Parathyroid adenoma (tissue), 2 donors: ENCODE measurements at regions not wholly inside any gene's neighbourhood (a gene's known extent, or its start where the extent isn't known, plus 50 kb on each side); places are given as distances from the start of the nearest gene placed in this dataset.

Experiments
- H2AFZ ChIP-seq: fragments of 300-600 bp; sonication (generic); one replicate; pipeline ENCODE4 v1.7.0; 2017; ENCODE audit warnings: antibody characterized with exemption, mild to moderate bottlenecking
- H3K27ac ChIP-seq: fragments of 300-600 bp; sonication (generic); one replicate; pipeline ENCODE4 v1.7.0; 2017
- H3K27me3 ChIP-seq: fragments of 300-600 bp; sonication (generic); one replicate; pipeline ENCODE4 v1.7.0; 2017; ENCODE audit warnings: low read length; ENCODE audit not compliant: control insufficient read depth, insufficient read depth
- H3K36me3 ChIP-seq: fragments of 300-600 bp; sonication (generic); one replicate; pipeline ENCODE4 v1.7.0; 2017; ENCODE audit warnings: low read length; ENCODE audit not compliant: control insufficient read depth, insufficient read depth
- H3K4me1 ChIP-seq: fragments of 300-600 bp; sonication (generic); one replicate; pipeline ENCODE4 v1.7.0; 2017; ENCODE audit warnings: control low read depth
- H3K4me2 ChIP-seq: fragments of 300-600 bp; sonication (generic); one replicate; pipeline ENCODE4 v1.7.0; 2017; ENCODE audit warnings: low read length
- H3K4me3 ChIP-seq: fragments of 300-600 bp; sonication (generic); one replicate; pipeline ENCODE4 v1.7.0; 2017; ENCODE audit warnings: low read depth, low read length
- H3K79me2 ChIP-seq: fragments of 300-600 bp; sonication (generic); one replicate; pipeline ENCODE4 v1.7.0; 2017; ENCODE audit warnings: control low read depth
- H3K9ac ChIP-seq: fragments of 300-600 bp; sonication (generic); one replicate; pipeline ENCODE4 v1.7.0; 2017; ENCODE audit warnings: mild to moderate bottlenecking
- H3K9me3 ChIP-seq: fragments of 300-600 bp; sonication (generic); one replicate; pipeline ENCODE4 v1.7.0; 2017; ENCODE audit warnings: low read length; ENCODE audit not compliant: control insufficient read depth
- CTCF ChIP-seq: fragments of 300-600 bp; sonication (generic); IDR thresholded peaks from one replicate; pipeline ENCODE4 v1.7.0; 2017; ENCODE audit warnings: antibody characterized with exemption, mild to moderate bottlenecking
- donor health status: primary hyperparathyroidism.

- Histone ChIP-seq H3K36me3 (no peaks in the 10 kb centered on the region), H3K27me3 (no peaks in the 10 kb centered on the region), H3K27ac (no peak overlapping the region), H2AFZ (no peak overlapping the region), H3K4me2 (no peak overlapping the region), H3K9me3 (no peaks in the 10 kb centered on the region), H3K4me1 (no peaks in the 10 kb centered on the region), H3K4me3 (no peak overlapping the region), H3K9ac (no peak overlapping the region), H3K79me2 (no peaks in the 10 kb centered on the region)
- TF ChIP-seq CTCF: no peak
Measured at GRCh38 chr2:215780907-215781685, 232.3 kb downstream of the MREG start.

- Histone ChIP-seq H3K27me3 (no peaks in the 10 kb centered on the region), H3K9ac (no peak overlapping the region), H3K36me3 (no peaks in the 10 kb centered on the region), H3K4me3 (no peak overlapping the region), H3K79me2 (no peaks in the 10 kb centered on the region), H3K4me1 (no peaks in the 10 kb centered on the region), H2AFZ (no peak overlapping the region), H3K4me2 (no peak overlapping the region), H3K27ac (no peak overlapping the region), H3K9me3 (no peaks in the 10 kb centered on the region)
- TF ChIP-seq CTCF: no peak
Measured at GRCh38 chr2:215780313-215780712, 233.0 kb downstream of the MREG start.

GRCh38 chr2:215779912-215780311 lies 233.4 kb downstream of the MREG start:
- TF ChIP-seq CTCF: no peak
- no peaks in the 10 kb centered on the region for H3K4me1 ChIP-seq
- no peak overlapping the region for H3K27ac ChIP-seq

GRCh38 chr2:215777465-215778044 lies 235.8 kb downstream of the MREG start:
- H2AFZ ChIP-seq: no peak overlapping the region
- H3K36me3 ChIP-seq: no peaks in the 10 kb centered on the region
- H3K9me3 ChIP-seq: no peaks in the 10 kb centered on the region
- no peak overlapping the region for H3K4me3 ChIP-seq
- no peak overlapping the region for H3K9ac ChIP-seq
- H3K79me2 ChIP-seq: no peaks in the 10 kb centered on the region
- no peak for TF ChIP-seq CTCF
- H3K4me1 ChIP-seq: no peaks in the 10 kb centered on the region
- H3K4me2 ChIP-seq: no peak overlapping the region
- H3K27ac ChIP-seq: no peak overlapping the region
- H3K27me3 ChIP-seq: no peaks in the 10 kb centered on the region

More at GRCh38 chr2:215779912-215780311, 233.4 kb downstream of the MREG start:
- no peaks in the 10 kb centered on the region for H3K79me2 ChIP-seq
- no peak overlapping the region for H3K4me3 ChIP-seq
- no peaks in the 10 kb centered on the region for H3K9me3 ChIP-seq
- H2AFZ ChIP-seq: no peak overlapping the region
- H3K4me2 ChIP-seq: no peak overlapping the region
- H3K36me3 ChIP-seq: no peaks in the 10 kb centered on the region
- H3K9ac ChIP-seq: no peak overlapping the region
- H3K27me3 ChIP-seq: no peaks in the 10 kb centered on the region
